Keratinocyte (primary cell): ENCODE measurements at regions not wholly inside any gene's neighbourhood (a gene's known extent, or its start where the extent isn't known, plus 50 kb on each side); places are given as distances from the start of the nearest gene placed in this dataset.

ENCODE experiments used
- DNase-seq: peaks from one replicate; pipeline ENCODE4 v3.0.0-alpha.2; 2011; ENCODE audit warnings: low read depth, missing footprints, low spot score
- FAIRE-seq: peaks from 2 replicates; lab custom pipeline; 2011; peaks lifted over from hg19 to GRCh38; lab: Jason Lieb, UNC
- H2AFZ ChIP-seq: 2 replicates; pipeline ENCODE4 v1.6.0; 2012; ENCODE audit warnings: low read length, control low read depth, inconsistent platforms; ENCODE audit not compliant: control insufficient read depth
- H3K27ac ChIP-seq: 2 replicates; pipeline ENCODE4 v1.5.1; 2011; ENCODE audit warnings: low read length; ENCODE audit not compliant: control insufficient read depth, insufficient read depth
- H3K27me3 ChIP-seq: 3 replicates; pipeline ENCODE4 v1.6.0; 2011; ENCODE audit warnings: low read length; ENCODE audit not compliant: control insufficient read depth, insufficient read depth; ENCODE audit errors: extremely low read depth
- H3K36me3 ChIP-seq, 2 experiments: 2 replicates in 1 of 2; 3 replicates in 1 of 2; pipeline ENCODE4 v1.5.1; 2011; ENCODE audit warnings: low read length in 2 of 2, mild to moderate bottlenecking in 1 of 2; ENCODE audit not compliant: control insufficient read depth in 2 of 2, insufficient read depth in 2 of 2; ENCODE audit errors: extremely low read depth in 1 of 2
- H3K4me1 ChIP-seq: 3 replicates; pipeline ENCODE4 v1.5.1; 2011; ENCODE audit warnings: low read length; ENCODE audit not compliant: control insufficient read depth, insufficient read depth; ENCODE audit errors: extremely low read depth
- H3K4me2 ChIP-seq: 3 replicates; pipeline ENCODE4 v1.6.0; 2011; ENCODE audit warnings: low read depth, low read length; ENCODE audit not compliant: control insufficient read depth, insufficient read depth; ENCODE audit errors: extremely low read depth
- H3K4me3 ChIP-seq, 3 experiments: fragments of 200-600 bp in 1 of 3; sonication (generic) in 1 of 3; 2 replicates in 2 of 3; 3 replicates in 1 of 3; pipeline ENCODE4 v1.5.1; 2011 to 2016; ENCODE audit warnings: low read length in 3 of 3, mild to moderate bottlenecking in 3 of 3, control low read depth in 2 of 3, inconsistent platforms in 1 of 3, low read depth in 1 of 3, mixed read lengths in 1 of 3, mixed run types in 1 of 3, moderate library complexity in 1 of 3; ENCODE audit not compliant: control insufficient read depth in 2 of 3, insufficient read depth in 2 of 3; ENCODE audit errors: extremely low read depth in 1 of 3
- H3K79me2 ChIP-seq: 2 replicates; pipeline ENCODE4 v1.6.0; 2012; ENCODE audit warnings: low read length; ENCODE audit not compliant: control insufficient read depth, insufficient read depth
- H3K9ac ChIP-seq: 3 replicates; pipeline ENCODE4 v1.6.0; 2011; ENCODE audit warnings: low read length; ENCODE audit not compliant: control insufficient read depth, insufficient read depth; ENCODE audit errors: extremely low read depth
- H3K9me1 ChIP-seq: 3 replicates; pipeline ENCODE4 v1.6.0; 2011; ENCODE audit warnings: low read length; ENCODE audit not compliant: control insufficient read depth, insufficient read depth; ENCODE audit errors: extremely low read depth
- H3K9me3 ChIP-seq: 2 replicates; pipeline ENCODE4 v1.5.1; 2012; ENCODE audit warnings: low read depth, low read length; ENCODE audit not compliant: control insufficient read depth
- H4K20me1 ChIP-seq: 3 replicates; pipeline ENCODE4 v1.6.0; 2011; ENCODE audit warnings: low read length; ENCODE audit not compliant: control insufficient read depth, insufficient read depth; ENCODE audit errors: extremely low read depth
- CTCF ChIP-seq, 3 experiments: IDR thresholded peaks in 1 of 3; conservative IDR thresholded peaks in 1 of 3; optimal IDR thresholded peaks in 1 of 3; 2 replicates in 2 of 3; 3 replicates in 1 of 3; pipeline versions ENCODE3 to v1.5.1; 2011; ENCODE audit warnings: low read length in 3 of 3, mild to moderate bottlenecking in 3 of 3, moderate library complexity in 2 of 3, control low read depth in 1 of 3, inconsistent platforms in 1 of 3; ENCODE audit not compliant: insufficient read depth in 2 of 3; ENCODE audit errors: extremely low read depth in 1 of 3
- EZH2 ChIP-seq: IDR thresholded peaks from one replicate; pipeline ENCODE4 v1.6.1; 2012; ENCODE audit warnings: inconsistent platforms, mild to moderate bottlenecking, low read length, moderate library complexity
- dilution Hi-C: fragments of 300-500 bp; cut with MboI; formaldehyde crosslinking; loops from one replicate; pipeline ENCODE4 v1.7.0; 2020; ENCODE audit warnings: low sequenced_read_pairs; ENCODE audit not compliant: extremely low pct_ligation_motif_present

DNA sequence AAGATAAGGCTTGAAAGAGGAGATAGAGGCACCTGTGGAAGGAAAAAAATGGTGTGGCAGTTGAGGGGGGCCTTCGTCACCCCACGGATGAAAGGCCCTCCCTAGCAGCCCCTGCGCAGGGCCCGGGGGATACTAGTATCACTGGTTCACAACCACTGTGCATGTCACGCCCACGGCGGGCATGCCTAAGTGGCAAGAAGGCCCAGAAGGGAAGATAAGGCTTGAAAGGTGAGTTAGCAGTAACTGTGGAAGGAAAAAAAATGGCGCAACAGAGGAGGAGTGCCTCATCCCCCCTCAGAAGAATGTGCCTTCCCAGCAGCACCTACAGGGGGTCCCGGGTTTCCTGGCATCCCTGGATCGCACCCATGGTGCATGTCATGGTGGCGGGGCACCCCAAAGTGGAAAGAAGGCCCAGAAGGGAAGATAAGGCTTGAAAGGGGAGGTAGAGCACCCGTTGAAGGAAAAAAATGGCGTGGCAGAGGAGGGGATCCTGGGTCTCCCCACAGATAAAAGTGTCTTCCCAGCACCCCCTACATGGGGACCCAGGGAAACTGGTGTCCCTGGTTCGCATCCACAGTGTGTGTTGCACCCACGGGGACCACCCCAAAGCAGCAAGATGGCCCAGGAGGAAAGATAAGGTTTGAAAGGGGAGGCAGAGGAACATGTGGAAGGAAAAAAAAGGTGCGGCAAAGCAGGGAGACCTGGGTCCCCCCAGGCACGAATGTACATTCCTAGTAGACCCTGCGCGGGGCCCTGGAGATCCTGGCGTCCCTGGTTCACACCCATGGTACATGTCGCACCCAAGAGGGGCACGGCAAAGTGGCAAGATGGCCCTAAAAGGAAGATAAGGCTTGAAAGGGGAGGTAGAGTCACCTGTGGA, 279.2 kb downstream of the ALG10 start:
- peaks cover 20% of the 10 kb centered on the region for H3K9me3 ChIP-seq
- no peak overlapping the region for H3K9ac ChIP-seq
- no peak for DNase-seq
- H3K79me2 ChIP-seq, result no peaks in the 10 kb centered on the region
- H3K27me3 ChIP-seq, result no peaks in the 10 kb centered on the region
- dilution Hi-C loops, result no loop called here
- no peak overlapping the region for H2AFZ ChIP-seq
- FAIRE-seq, result no peak
- no peaks in the 10 kb centered on the region for H3K4me1 ChIP-seq
- TF ChIP-seq EZH2 (no peak), CTCF (optimal IDR thresholded peaks at IDR 0.05 in 1 of 3, IDR thresholded peaks at IDR 0.05 in 1 of 3, conservative IDR thresholded peaks at IDR 0.05 in 1 of 3; ENCODE audit: extremely low read depth in 1 of 3, insufficient read depth in 2 of 3, low read length in 3 of 3) (no peak)
- no peak overlapping the region for H3K27ac ChIP-seq
- H4K20me1 ChIP-seq, result no peaks in the 10 kb centered on the region
- H3K4me3 ChIP-seq, result no peak overlapping the region
- no peak overlapping the region for H3K4me2 ChIP-seq
- H3K36me3 ChIP-seq, result no peaks in the 10 kb centered on the region
- H3K9me1 ChIP-seq, result no peaks in the 10 kb centered on the region

GRCh38 chr12:34302131-34302885, 280.0 kb downstream of the ALG10 start:
- no peak overlapping the region for H3K27ac ChIP-seq
- H3K9me3 ChIP-seq, result peaks cover 20% of the 10 kb centered on the region
- H3K4me2 ChIP-seq, result no peak overlapping the region
- H3K27me3 ChIP-seq, result no peaks in the 10 kb centered on the region
- no peak overlapping the region for H3K9ac ChIP-seq
- FAIRE-seq (no peak), DNase-seq (no peak)
- no peak overlapping the region for H3K4me3 ChIP-seq
- no peak overlapping the region for H2AFZ ChIP-seq
- H3K36me3 ChIP-seq, result no peaks in the 10 kb centered on the region
- no peaks in the 10 kb centered on the region for H4K20me1 ChIP-seq
- dilution Hi-C loops, result no loop called here
- TF ChIP-seq CTCF (optimal IDR thresholded peaks at IDR 0.05 in 1 of 3, IDR thresholded peaks at IDR 0.05 in 1 of 3, conservative IDR thresholded peaks at IDR 0.05 in 1 of 3; ENCODE audit: extremely low read depth in 1 of 3, insufficient read depth in 2 of 3, low read length in 3 of 3) (no peak), EZH2 (no peak)
- H3K79me2 ChIP-seq, result no peaks in the 10 kb centered on the region
- H3K9me1 ChIP-seq, result no peaks in the 10 kb centered on the region
- H3K4me1 ChIP-seq, result no peaks in the 10 kb centered on the region
